Fibroblast of peridontal ligament (primary cell): ENCODE measurements at regions not wholly inside any gene's neighbourhood (a gene's known extent, or its start where the extent isn't known, plus 50 kb on each side); places are given as distances from the start of the nearest gene placed in this dataset.
"Not testable (repeated sequence)": the region's sequence is repeated elsewhere in the genome, so short reads cannot be mapped to it uniquely, and the experiment has no call there.

ENCODE experiments used
- DNase-seq: peaks from one replicate; pipeline ENCODE4 v3.0.0-alpha.2; 2010; ENCODE audit errors: extremely low read depth

DNA sequence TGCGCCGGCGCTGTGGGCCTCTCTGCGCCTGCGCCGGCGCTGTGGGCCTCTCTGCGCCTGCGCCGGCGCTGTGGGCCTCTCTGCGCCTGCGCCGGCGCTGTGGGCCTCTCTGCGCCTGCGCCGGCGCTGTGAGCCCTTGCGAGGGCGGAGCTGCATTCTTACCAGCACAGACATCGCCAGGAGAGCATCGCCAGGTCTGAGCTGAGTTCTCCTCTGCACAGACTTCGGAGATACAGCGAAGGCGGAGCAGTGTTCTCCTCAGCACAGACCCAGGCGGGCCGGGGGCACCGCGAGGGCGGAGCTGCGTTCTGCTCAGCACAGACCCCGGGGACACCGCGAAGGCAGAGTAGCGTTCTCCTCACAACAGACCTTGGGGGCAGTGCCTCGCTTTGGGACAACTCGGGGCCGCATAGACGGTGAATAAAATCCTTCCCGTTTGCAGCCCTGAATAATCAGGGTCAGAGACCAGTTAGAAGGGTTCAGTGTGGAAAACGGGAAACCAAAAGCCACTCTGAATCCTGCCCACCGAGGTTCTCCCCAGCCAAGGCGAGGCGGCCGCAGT is 1268.1 kb downstream of the FOXD4L5 start:
- peak; percentile 35 for DNase-seq

DNA sequence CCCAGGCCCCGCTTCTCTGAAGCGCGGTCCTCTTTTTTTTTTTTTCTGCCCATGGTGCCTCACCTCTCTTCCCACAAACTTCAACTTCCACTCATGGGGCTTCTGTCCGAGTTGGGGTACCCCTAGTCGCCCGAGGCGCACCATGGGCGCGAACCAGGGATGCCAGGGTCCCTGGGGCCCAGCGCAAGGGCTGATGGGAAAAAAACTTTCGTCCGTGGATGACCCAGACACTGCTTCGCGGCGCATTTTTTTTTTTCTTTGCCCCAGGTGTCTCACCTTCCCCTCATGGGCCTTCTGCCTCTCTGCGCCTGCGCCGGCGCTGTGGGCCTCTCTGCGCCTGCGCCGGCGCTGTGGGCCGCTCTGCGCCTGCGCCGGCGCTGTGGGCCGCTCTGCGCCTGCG is 1268.8 kb downstream of the FOXD4L5 start:
- not testable (repeated sequence) for DNase-seq

DNA sequence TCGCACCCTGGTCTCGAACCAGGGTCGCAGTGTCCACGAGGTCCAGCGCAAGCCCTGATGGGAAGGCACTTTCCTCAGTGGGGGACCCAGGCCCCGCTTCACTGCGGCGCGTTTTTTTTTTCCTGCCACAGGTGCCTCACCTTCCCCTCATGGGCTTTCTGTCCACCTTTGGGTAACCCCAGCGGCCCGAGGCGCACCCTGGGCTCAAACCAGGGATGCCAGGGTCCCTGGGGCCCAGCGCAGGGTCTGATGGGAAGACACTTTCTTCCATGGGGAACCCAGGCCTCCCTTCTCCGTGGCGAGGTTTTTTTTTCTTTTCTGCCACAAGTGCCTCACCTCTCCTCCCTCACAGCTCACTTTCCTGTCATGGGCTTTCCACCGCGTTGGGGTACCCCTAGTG is 1269.9 kb downstream of the FOXD4L5 start:
- DNase-seq, result no peak

DNA sequence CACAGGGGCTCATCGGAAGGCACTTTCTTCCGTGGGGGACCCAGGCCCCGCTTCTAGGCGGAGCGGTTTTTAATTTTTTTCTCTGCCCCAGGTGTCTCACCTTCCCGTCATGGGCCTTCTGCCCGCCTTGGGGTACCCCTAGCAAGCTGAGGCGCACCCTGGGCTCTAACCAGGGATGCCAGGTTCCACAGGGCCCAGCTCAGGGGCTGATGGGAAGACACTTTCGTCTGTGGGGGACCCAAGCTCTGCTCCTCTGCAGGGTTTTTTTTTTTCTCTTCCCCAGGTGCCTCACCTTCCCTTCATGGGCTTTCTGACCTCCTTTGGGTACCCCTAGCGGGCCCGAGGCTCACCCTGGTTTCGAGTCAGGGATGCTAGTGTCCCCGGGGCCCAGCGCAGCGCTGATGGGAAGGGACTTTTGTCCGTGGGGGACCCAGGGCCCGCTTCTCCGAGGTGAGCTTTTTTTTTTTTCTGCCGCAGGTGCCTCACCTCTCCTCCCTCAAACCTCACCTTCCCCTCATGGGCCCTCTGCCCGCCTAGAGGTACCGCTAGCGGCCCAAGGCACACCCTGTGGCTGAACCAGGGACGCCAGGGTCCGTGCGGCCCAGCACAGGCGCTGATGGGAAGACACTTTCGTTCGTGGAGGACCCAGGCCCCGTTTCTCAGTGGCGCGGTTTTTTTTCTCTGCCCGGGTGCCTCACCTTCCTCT is 1270.5 kb downstream of the FOXD4L5 start:
- not testable (repeated sequence) for DNase-seq

DNA sequence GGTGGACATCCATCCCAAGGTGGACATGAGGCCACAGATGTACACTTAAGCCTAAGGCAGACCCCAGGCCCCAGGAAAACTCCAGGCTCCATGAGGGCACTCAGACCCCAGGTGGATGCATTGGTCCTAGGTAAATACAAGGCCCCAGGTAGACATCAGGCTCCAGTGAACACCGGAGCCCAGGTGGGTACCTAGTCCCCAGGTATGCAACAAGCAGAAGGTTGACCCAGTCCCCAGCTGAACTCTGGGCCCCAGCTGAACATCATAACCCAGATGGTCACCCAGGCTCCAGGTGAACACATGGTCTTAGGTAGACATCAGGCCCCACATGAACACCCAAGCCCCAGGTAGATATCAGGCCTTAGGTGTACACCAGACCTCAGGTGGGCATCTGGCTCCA is 1271.9 kb downstream of the FOXD4L5 start:
- not testable (repeated sequence) for DNase-seq

DNA sequence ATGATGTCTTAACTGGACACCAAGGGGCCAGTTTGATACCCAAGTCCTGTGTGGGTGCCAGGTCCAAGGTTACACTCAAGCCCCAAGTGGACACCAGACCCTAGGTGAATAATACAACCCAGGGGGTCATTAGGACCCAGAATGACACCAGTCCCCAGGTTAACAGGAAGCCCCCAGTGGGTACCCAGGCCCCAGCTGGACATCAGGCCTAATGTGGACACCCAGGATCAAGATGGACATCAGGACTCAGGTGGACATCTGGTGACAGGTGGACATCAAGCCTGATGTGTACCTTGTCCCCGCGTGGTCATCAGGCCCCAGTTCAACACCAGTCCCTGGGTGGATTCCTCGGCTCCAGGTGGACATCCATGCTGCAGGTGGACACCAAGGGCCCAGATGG is 1273.0 kb downstream of the FOXD4L5 start:
- not testable (repeated sequence) for DNase-seq

DNA sequence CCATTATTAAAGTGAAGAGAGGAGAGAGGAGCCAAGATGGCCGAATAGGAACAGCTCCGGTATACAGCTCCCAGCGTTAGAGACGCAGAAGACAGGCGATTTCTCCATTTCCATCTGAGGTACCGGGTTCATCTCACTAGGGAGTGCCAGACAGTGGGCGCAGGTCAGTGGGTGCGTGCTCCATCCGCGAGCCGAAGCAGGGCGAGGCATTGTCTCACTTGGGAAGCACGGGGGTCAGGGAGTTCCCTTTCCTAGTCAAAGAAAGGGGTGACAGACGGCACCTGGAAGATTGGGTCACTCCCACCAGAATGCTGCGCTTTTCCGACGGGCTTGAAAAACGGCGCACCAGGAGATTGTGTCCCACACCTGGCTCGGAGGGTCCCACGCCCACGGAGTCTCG is 1305.3 kb downstream of the FOXD4L5 start:
- DNase-seq, result not testable (repeated sequence)
